SK-N-SH (cell line): ENCODE measurements at regions not wholly inside any gene's neighbourhood (a gene's known extent, or its start where the extent isn't known, plus 50 kb on each side); places are given as distances from the start of the nearest gene placed in this dataset.

ENCODE experiments used
- CTCF ChIA-PET: fragments of 300-600, 350-600 bp; formaldehyde crosslinking; extraction: SDS; loops from one replicate; lab custom pipeline; 2021; lab: Yijun Ruan, JAX
- POLR2A ChIA-PET: fragments of 350-600 bp; sonication (Branson Sonifier 250); formaldehyde crosslinking; extraction: SDS; loops from one replicate; lab custom pipeline; 2020; ENCODE audit warnings: antibody characterized with exemption, inconsistent platforms; lab: Yijun Ruan, JAX
- DNase-seq: peaks from one replicate; pipeline ENCODE4 v3.0.0; 2012
- H2AFZ ChIP-seq: fragments of 200-600 bp; sonication (generic); 2 replicates; pipeline ENCODE4 v1.8.1; 2016; ENCODE audit warnings: antibody characterized with exemption, mild to moderate bottlenecking, low read depth
- H3F3A ChIP-seq: fragments of 200-600 bp; sonication (generic); replicated peaks from 2 replicates; pipeline ENCODE3; 2016; ENCODE audit warnings: antibody characterized with exemption, mild to moderate bottlenecking; ENCODE audit not compliant: insufficient read depth
- H3K27ac ChIP-seq, 2 experiments: fragments of 200-500 bp in 1 of 2; fragments of 200-600 bp in 1 of 2; sonication (Bioruptor generic) in 1 of 2; sonication (generic), shearing (Covaris generic) in 1 of 2; 2 replicates each; pipeline versions ENCODE4 v1.5.1 to v1.6.1; 2014 to 2016; ENCODE audit warnings: low read depth in 2 of 2, inconsistent platforms in 1 of 2, low read length in 1 of 2, mild to moderate bottlenecking in 1 of 2, mixed read lengths in 1 of 2
- H3K27me3 ChIP-seq: fragments of 200-600 bp; sonication (generic), shearing (Covaris generic); 2 replicates; pipeline ENCODE4 v1.6.1; 2016; ENCODE audit warnings: mixed run types; ENCODE audit not compliant: insufficient read depth
- H3K36me3 ChIP-seq, 2 experiments: fragments of 200-500 bp in 1 of 2; fragments of 200-600 bp in 1 of 2; sonication (Bioruptor generic) in 1 of 2; sonication (generic) in 1 of 2; replicated peaks in 1 of 2; 2 replicates each; pipeline versions ENCODE3 to v1.5.1; 2014 to 2016; ENCODE audit warnings: low read length in 1 of 2, mild to moderate bottlenecking in 1 of 2; ENCODE audit not compliant: insufficient read depth in 2 of 2, control insufficient read depth in 1 of 2
- H3K4me1 ChIP-seq, 2 experiments: fragments of 200-500 bp in 1 of 2; fragments of 200-600 bp in 1 of 2; sonication (Bioruptor generic) in 1 of 2; sonication (generic), shearing (Covaris generic) in 1 of 2; 2 replicates each; pipeline versions ENCODE4 v1.5.1 to v1.6.1; 2014 to 2016; ENCODE audit warnings: low read depth in 1 of 2, low read length in 1 of 2, mixed run types in 1 of 2; ENCODE audit not compliant: insufficient read depth in 2 of 2, control insufficient read depth in 1 of 2
- H3K4me2 ChIP-seq: fragments of 200-600 bp; sonication (generic), shearing (Covaris generic); 2 replicates; pipeline ENCODE4 v1.6.1; 2017; ENCODE audit warnings: mixed run types
- H3K4me3 ChIP-seq, 2 experiments: fragments of 200-500 bp in 1 of 2; fragments of 200-600 bp in 1 of 2; sonication (Bioruptor generic) in 1 of 2; sonication (generic), shearing (Covaris generic) in 1 of 2; 2 replicates each; pipeline versions ENCODE4 v1.5.1 to v1.8.1; 2014 to 2016; ENCODE audit warnings: low read depth in 2 of 2, inconsistent platforms in 1 of 2, low read length in 1 of 2, mild to moderate bottlenecking in 1 of 2, mixed read lengths in 1 of 2, moderate library complexity in 1 of 2
- H3K79me2 ChIP-seq: fragments of 200-600 bp; sonication (generic); 2 replicates; pipeline ENCODE4 v1.8.1; 2017; ENCODE audit warnings: mild to moderate bottlenecking; ENCODE audit not compliant: insufficient read depth
- H3K9ac ChIP-seq: fragments of 200-600 bp; sonication (generic); 2 replicates; pipeline ENCODE4 v1.6.1; 2017; ENCODE audit warnings: mixed run types
- H3K9me2 ChIP-seq: fragments of 200-600 bp; sonication (generic); 2 replicates; pipeline ENCODE4 v1.6.1; 2017; ENCODE audit warnings: mixed run types
- H3K9me3 ChIP-seq: fragments of 200-600 bp; sonication (generic); 2 replicates; pipeline ENCODE4 v1.6.1; 2017; ENCODE audit warnings: mixed run types, mild to moderate bottlenecking, moderate library complexity
- H4K20me1 ChIP-seq: fragments of 200-600 bp; sonication (generic); 2 replicates; pipeline ENCODE4 v1.6.1; 2017; ENCODE audit warnings: mild to moderate bottlenecking, mixed run types; ENCODE audit not compliant: insufficient read depth
- ELF1 ChIP-seq: IDR thresholded peaks from 2 replicates; pipeline ENCODE4 v1.4.0; 2012
- FOSL2 ChIP-seq: IDR thresholded peaks from 2 replicates; pipeline ENCODE4 v1.4.0; 2012; ENCODE audit warnings: low read depth, mild to moderate bottlenecking, moderate library complexity, borderline replicate concordance
- FOXJ3 ChIP-seq: sonication (generic); formaldehyde crosslinking; IDR thresholded peaks from 2 replicates; pipeline ENCODE4 v1.5.1; 2020; ENCODE audit warnings: mild to moderate bottlenecking, missing genetic modification reagents
- GATA2 ChIP-seq: sonication (generic); formaldehyde crosslinking; IDR thresholded peaks from 2 replicates; pipeline ENCODE4 v1.5.0; 2020; ENCODE audit warnings: mild to moderate bottlenecking, missing genetic modification reagents
- JUND ChIP-seq: IDR thresholded peaks from 2 replicates; pipeline ENCODE4 v1.4.0; 2012
- NFIC ChIP-seq: IDR thresholded peaks from 2 replicates; pipeline ENCODE4 v1.4.0; 2012; ENCODE audit warnings: borderline replicate concordance
- NRF1 ChIP-seq: IDR thresholded peaks from 2 replicates; pipeline ENCODE4 v1.6.1; 2012; ENCODE audit warnings: low read depth, mild to moderate bottlenecking, low read length
- RCOR1 ChIP-seq: fragments of 150-350 bp; IDR thresholded peaks from 2 replicates; pipeline ENCODE4 v1.6.1; 2017; ENCODE audit warnings: antibody characterized with exemption, low read length
- RFX5 ChIP-seq: IDR thresholded peaks from 2 replicates; pipeline ENCODE4 v1.6.1; 2012; ENCODE audit warnings: mild to moderate bottlenecking, improper control_type of control experiment, low read length
- TCF12 ChIP-seq: IDR thresholded peaks from 2 replicates; pipeline ENCODE4 v1.4.0; 2012
- YY1 ChIP-seq: IDR thresholded peaks from 2 replicates; pipeline ENCODE4 v1.4.0; 2012; ENCODE audit warnings: low read depth, mild to moderate bottlenecking
- whole genome bisulfite sequencing: methylation state at CpG from one replicate; pipeline ENCODE4 v1.1.6; 2017; ENCODE audit warnings: low lambda C conversion rate; 5-methylcytosine and 5-hydroxymethylcytosine counted together
- TF ChIP-seq, protein P1 (sequence below): fragments of 200-600 bp; sonication (generic); IDR thresholded peaks from 2 replicates; pipeline ENCODE4 v1.6.1; 2017; ENCODE audit warnings: antibody characterized with exemption, mild to moderate bottlenecking, moderate library complexity
- TF ChIP-seq, protein P2 (sequence below): IDR thresholded peaks from 2 replicates; pipeline ENCODE4; 2012
- TF ChIP-seq, protein P3 (sequence below): IDR thresholded peaks from 2 replicates; pipeline ENCODE4 v1.6.1; 2012; ENCODE audit warnings: mild to moderate bottlenecking, low read depth, low read length, moderate library complexity
- TF ChIP-seq, protein P4 (sequence below): IDR thresholded peaks from 2 replicates; pipeline ENCODE4 v1.4.0; 2012; ENCODE audit warnings: low read depth
- TF ChIP-seq, protein P5 (sequence below): fragments of 150-350 bp; IDR thresholded peaks from 2 replicates; pipeline ENCODE4 v1.6.1; 2017; ENCODE audit warnings: antibody characterized with exemption, low read length, low read depth, borderline replicate concordance

DNA sequence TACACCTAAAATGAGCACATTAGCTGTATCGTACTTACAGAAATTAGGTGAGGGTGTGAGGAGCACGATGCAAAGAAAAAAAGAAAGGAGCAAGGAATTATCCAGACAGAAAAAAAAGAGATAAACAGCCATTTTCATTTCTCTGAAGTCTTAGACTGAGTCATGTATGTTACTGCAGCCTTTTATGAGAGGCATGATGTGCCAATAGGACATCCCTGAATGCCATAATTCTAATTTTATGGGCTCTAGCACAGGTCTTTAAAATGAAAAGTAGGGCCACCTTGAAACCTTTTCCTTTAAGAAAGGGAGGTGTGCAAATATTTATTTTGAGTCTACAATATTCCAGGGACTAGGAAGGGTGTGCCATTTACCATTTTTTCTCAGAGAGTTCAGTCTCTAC is 74.1 kb upstream of the PTPRD start:
- Histone ChIP-seq H3K4me2 (no peak overlapping the region), H3K4me3 (no peak overlapping the region), H3K9me2 (0 out of 2 replicates have a peak, but pooled peaks cover 2% of the 10 kb centered on the region), H3K27ac (no peak overlapping the region), H3K4me1 (no peaks in the 10 kb centered on the region), H3K27me3 (no peaks in the 10 kb centered on the region), H4K20me1 (no peaks in the 10 kb centered on the region), H3K9me3 (no peaks in the 10 kb centered on the region), H3K36me3 (no peaks in the 10 kb centered on the region), H2AFZ (no peak overlapping the region), H3K9ac (no peak overlapping the region), H3F3A (no peaks in the 10 kb centered on the region), H3K79me2 (no peaks in the 10 kb centered on the region)
- TF ChIP-seq GATA2 (CRISPR knock-in tag), result no peak
- TF ChIP-seq, protein P1, sequence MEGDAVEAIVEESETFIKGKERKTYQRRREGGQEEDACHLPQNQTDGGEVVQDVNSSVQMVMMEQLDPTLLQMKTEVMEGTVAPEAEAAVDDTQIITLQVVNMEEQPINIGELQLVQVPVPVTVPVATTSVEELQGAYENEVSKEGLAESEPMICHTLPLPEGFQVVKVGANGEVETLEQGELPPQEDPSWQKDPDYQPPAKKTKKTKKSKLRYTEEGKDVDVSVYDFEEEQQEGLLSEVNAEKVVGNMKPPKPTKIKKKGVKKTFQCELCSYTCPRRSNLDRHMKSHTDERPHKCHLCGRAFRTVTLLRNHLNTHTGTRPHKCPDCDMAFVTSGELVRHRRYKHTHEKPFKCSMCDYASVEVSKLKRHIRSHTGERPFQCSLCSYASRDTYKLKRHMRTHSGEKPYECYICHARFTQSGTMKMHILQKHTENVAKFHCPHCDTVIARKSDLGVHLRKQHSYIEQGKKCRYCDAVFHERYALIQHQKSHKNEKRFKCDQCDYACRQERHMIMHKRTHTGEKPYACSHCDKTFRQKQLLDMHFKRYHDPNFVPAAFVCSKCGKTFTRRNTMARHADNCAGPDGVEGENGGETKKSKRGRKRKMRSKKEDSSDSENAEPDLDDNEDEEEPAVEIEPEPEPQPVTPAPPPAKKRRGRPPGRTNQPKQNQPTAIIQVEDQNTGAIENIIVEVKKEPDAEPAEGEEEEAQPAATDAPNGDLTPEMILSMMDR, result no peak
- ChIA-PET CTCF (no interaction called here), POLR2A (no interaction called here)
- WGBS, result 33% methylated on average over 2 of the region's 2 CpGs
- no peak for DNase-seq

DNA sequence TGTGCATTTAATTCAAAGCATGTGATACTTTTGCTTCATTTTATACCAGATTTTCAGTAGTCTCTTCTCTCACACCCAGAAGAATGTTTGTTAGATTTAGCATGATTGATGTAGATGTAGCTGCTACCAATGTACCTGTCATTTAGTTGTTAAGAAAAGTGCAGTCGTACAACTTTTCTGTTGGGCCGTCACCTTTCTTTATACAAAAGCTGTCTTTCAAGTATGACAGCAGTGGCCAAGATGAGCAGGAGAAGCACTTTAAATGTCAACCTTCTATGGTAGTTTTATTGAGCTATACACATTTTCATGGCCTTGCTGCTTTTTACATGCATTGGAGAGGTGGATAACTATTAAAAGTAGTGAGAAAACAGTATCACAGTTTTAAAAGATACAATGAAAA is 77.7 kb upstream of the PTPRD start:
- no peak for DNase-seq
- TF ChIP-seq YY1 (no peak), NFIC (no peak), FOSL2 (no peak), JUND (no peak), RFX5 (no peak), RCOR1 (no peak), NRF1 (no peak), ELF1 (no peak), FOXJ3 (no peak), TCF12 (no peak)
- TF ChIP-seq, protein P2, sequence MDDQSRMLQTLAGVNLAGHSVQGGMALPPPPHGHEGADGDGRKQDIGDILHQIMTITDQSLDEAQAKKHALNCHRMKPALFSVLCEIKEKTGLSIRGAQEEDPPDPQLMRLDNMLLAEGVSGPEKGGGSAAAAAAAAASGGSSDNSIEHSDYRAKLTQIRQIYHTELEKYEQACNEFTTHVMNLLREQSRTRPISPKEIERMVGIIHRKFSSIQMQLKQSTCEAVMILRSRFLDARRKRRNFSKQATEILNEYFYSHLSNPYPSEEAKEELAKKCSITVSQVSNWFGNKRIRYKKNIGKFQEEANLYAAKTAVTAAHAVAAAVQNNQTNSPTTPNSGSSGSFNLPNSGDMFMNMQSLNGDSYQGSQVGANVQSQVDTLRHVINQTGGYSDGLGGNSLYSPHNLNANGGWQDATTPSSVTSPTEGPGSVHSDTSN, result no peak
- TF ChIP-seq, protein P3, sequence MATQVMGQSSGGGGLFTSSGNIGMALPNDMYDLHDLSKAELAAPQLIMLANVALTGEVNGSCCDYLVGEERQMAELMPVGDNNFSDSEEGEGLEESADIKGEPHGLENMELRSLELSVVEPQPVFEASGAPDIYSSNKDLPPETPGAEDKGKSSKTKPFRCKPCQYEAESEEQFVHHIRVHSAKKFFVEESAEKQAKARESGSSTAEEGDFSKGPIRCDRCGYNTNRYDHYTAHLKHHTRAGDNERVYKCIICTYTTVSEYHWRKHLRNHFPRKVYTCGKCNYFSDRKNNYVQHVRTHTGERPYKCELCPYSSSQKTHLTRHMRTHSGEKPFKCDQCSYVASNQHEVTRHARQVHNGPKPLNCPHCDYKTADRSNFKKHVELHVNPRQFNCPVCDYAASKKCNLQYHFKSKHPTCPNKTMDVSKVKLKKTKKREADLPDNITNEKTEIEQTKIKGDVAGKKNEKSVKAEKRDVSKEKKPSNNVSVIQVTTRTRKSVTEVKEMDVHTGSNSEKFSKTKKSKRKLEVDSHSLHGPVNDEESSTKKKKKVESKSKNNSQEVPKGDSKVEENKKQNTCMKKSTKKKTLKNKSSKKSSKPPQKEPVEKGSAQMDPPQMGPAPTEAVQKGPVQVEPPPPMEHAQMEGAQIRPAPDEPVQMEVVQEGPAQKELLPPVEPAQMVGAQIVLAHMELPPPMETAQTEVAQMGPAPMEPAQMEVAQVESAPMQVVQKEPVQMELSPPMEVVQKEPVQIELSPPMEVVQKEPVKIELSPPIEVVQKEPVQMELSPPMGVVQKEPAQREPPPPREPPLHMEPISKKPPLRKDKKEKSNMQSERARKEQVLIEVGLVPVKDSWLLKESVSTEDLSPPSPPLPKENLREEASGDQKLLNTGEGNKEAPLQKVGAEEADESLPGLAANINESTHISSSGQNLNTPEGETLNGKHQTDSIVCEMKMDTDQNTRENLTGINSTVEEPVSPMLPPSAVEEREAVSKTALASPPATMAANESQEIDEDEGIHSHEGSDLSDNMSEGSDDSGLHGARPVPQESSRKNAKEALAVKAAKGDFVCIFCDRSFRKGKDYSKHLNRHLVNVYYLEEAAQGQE, result no peak
- TF ChIP-seq, protein P4, sequence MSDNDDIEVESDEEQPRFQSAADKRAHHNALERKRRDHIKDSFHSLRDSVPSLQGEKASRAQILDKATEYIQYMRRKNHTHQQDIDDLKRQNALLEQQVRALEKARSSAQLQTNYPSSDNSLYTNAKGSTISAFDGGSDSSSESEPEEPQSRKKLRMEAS, result no peak
- TF ChIP-seq, protein P5, sequence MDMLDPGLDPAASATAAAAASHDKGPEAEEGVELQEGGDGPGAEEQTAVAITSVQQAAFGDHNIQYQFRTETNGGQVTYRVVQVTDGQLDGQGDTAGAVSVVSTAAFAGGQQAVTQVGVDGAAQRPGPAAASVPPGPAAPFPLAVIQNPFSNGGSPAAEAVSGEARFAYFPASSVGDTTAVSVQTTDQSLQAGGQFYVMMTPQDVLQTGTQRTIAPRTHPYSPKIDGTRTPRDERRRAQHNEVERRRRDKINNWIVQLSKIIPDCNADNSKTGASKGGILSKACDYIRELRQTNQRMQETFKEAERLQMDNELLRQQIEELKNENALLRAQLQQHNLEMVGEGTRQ, result no peak
- TF ChIP-seq, all 33 proteins: peak for 0
- Histone ChIP-seq H3K9ac (no peak overlapping the region), H3K36me3 (no peaks in the 10 kb centered on the region), H3K27me3 (no peaks in the 10 kb centered on the region), H3K9me2 (0 out of 2 replicates have a peak, but pooled peaks cover 2% of the 10 kb centered on the region), H3K79me2 (no peaks in the 10 kb centered on the region), H4K20me1 (no peaks in the 10 kb centered on the region), H3K4me3 (no peak overlapping the region), H3F3A (no peaks in the 10 kb centered on the region), H2AFZ (no peak overlapping the region), H3K27ac (no peak overlapping the region), H3K4me2 (no peak overlapping the region), H3K9me3 (no peaks in the 10 kb centered on the region), H3K4me1 (no peaks in the 10 kb centered on the region)
- ChIA-PET CTCF (no interaction called here), POLR2A (no interaction called here)
- WGBS, result 47% methylated on average over 2 of the region's 2 CpGs
